ENCODE measurements at regions not wholly inside any gene's neighbourhood (a gene's known extent, or its start where the extent isn't known, plus 50 kb on each side); places are given as distances from the start of the nearest gene placed in this dataset.

GRCh38 chr6:55997223-55997874, 122.0 kb upstream of the BMP5 start:
- TF ChIP-seq, protein P1, sequence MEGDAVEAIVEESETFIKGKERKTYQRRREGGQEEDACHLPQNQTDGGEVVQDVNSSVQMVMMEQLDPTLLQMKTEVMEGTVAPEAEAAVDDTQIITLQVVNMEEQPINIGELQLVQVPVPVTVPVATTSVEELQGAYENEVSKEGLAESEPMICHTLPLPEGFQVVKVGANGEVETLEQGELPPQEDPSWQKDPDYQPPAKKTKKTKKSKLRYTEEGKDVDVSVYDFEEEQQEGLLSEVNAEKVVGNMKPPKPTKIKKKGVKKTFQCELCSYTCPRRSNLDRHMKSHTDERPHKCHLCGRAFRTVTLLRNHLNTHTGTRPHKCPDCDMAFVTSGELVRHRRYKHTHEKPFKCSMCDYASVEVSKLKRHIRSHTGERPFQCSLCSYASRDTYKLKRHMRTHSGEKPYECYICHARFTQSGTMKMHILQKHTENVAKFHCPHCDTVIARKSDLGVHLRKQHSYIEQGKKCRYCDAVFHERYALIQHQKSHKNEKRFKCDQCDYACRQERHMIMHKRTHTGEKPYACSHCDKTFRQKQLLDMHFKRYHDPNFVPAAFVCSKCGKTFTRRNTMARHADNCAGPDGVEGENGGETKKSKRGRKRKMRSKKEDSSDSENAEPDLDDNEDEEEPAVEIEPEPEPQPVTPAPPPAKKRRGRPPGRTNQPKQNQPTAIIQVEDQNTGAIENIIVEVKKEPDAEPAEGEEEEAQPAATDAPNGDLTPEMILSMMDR (IDR thresholded peaks at IDR 0.05) = no peak
- no peaks in the 10 kb centered on the region for H3K4me1 ChIP-seq
- intact Hi-C loops (cut with DNase I) = no loop called here
- DNase-seq (no peak), ATAC-seq (no peak)
- no peaks in the 10 kb centered on the region for H3K27me3 ChIP-seq
- peaks cover 0 to 9% of the 10 kb centered on the region in 2 donors for H3K9me3 ChIP-seq
- H3K4me3 ChIP-seq = no peak overlapping the region
- no peak overlapping the region for H3K27ac ChIP-seq
- H3K36me3 ChIP-seq = no peaks in the 10 kb centered on the region

- H3K36me3 ChIP-seq = no peaks in the 10 kb centered on the region
- TF ChIP-seq, protein P1 (IDR thresholded peaks at IDR 0.05) = no peak
- H3K4me3 ChIP-seq = no peak overlapping the region
- H3K9me3 ChIP-seq = peaks cover 0 to 9% of the 10 kb centered on the region in 2 donors
- H3K4me1 ChIP-seq = no peaks in the 10 kb centered on the region
- H3K27ac ChIP-seq = no peak overlapping the region
- ATAC-seq = no peak
- intact Hi-C loops (cut with DNase I) = no loop called here
- no peaks in the 10 kb centered on the region for H3K27me3 ChIP-seq
- DNase-seq = no peak
Measured at GRCh38 chr6:55994531-55994930, 119.1 kb upstream of the BMP5 start.

DNA sequence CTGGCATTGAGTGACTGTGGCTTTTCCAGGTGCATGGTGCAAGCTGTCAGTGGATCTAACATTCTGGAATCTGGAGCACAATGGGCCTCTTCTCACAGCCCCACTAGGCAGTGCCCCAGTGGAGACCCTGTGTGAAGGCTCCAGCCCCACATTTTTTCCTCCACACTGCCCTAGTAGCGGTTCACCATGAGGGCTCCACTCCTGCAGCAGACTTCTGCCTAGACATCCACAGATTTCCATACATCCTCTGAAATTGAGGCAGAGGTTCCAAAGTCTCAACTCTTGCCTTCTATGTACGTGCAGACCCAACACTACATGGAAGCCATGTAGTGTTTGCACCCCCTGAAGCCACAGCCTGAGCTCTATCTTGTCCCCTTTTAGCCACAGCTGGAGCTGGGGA, 118.0 kb upstream of the BMP5 start:
- intact Hi-C loops (cut with DNase I) = no loop called here
- DNase-seq (no peak), ATAC-seq (no peak)
- no peaks in the 10 kb centered on the region for H3K27me3 ChIP-seq
- H3K4me1 ChIP-seq = no peaks in the 10 kb centered on the region
- peaks cover 0 to 9% of the 10 kb centered on the region in 2 donors for H3K9me3 ChIP-seq
- H3K27ac ChIP-seq = no peak overlapping the region
- H3K36me3 ChIP-seq = no peaks in the 10 kb centered on the region
- TF ChIP-seq, protein P1 (IDR thresholded peaks at IDR 0.05) = no peak
- H3K4me3 ChIP-seq = no peak overlapping the region

- no peak for DNase-seq
- no peaks in the 10 kb centered on the region for H3K27me3 ChIP-seq
- H3K4me3 ChIP-seq = no peak overlapping the region
- no peaks in the 10 kb centered on the region for H3K36me3 ChIP-seq
- H3K9me3 ChIP-seq = peaks cover 0 to 9% of the 10 kb centered on the region in 2 donors
- H3K4me1 ChIP-seq = no peaks in the 10 kb centered on the region
- ATAC-seq = no peak
- TF ChIP-seq, protein P1 (IDR thresholded peaks at IDR 0.05) = no peak
- H3K27ac ChIP-seq = no peak overlapping the region
- intact Hi-C loops (cut with DNase I) = no loop called here
Measured at GRCh38 chr6:55992546-55992945, 117.2 kb upstream of the BMP5 start.

GRCh38 chr6:55985309-55985708, 109.9 kb upstream of the BMP5 start:
- DNase-seq = no peak
- TF ChIP-seq, protein P1 (IDR thresholded peaks at IDR 0.05) = no peak
- Histone ChIP-seq H3K36me3 (no peaks in the 10 kb centered on the region), H3K4me3 (no peak overlapping the region), H3K27ac (no peak overlapping the region), H3K27me3 (no peaks in the 10 kb centered on the region), H3K4me1 (no peaks in the 10 kb centered on the region), H3K9me3 (no peaks in the 10 kb centered on the region)
- no peak for ATAC-seq
- intact Hi-C loops (cut with DNase I) = loop anchor here in 1 of 2 donors (5.0 kb wide), 1 partner anchor 307 kb away; no protein-coding TSS in a partner anchor
